ENCODE measurements at regions not wholly inside any gene's neighbourhood (a gene's known extent, or its start where the extent isn't known, plus 50 kb on each side); places are given as distances from the start of the nearest gene placed in this dataset.
A peak's percentile ranks its signal among the peaks of the same experiment; 100 is the strongest.

GRCh38 chr14:103186909-103187586, 63.8 kb downstream of the TNFAIP2 start (continued):
- TF ChIP-seq, protein P1, sequence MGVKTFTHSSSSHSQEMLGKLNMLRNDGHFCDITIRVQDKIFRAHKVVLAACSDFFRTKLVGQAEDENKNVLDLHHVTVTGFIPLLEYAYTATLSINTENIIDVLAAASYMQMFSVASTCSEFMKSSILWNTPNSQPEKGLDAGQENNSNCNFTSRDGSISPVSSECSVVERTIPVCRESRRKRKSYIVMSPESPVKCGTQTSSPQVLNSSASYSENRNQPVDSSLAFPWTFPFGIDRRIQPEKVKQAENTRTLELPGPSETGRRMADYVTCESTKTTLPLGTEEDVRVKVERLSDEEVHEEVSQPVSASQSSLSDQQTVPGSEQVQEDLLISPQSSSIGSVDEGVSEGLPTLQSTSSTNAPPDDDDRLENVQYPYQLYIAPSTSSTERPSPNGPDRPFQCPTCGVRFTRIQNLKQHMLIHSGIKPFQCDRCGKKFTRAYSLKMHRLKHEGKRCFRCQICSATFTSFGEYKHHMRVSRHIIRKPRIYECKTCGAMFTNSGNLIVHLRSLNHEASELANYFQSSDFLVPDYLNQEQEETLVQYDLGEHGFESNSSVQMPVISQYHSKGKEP (CRISPR knock-in tag; IDR thresholded peaks at IDR 0.05), result no peak
- TF ChIP-seq KDM6A (CRISPR knock-in tag; IDR thresholded peaks at IDR 0.05; ENCODE audit: low read depth) (peak; percentile 60; the same call in 1 of the 2 replicates), NR2C2 (CRISPR knock-in tag; IDR thresholded peaks at IDR 0.05; ENCODE audit: borderline replicate concordance) (no peak), SMC3 (IDR thresholded peaks at IDR 0.05; ENCODE audit: low read length) (no peak), PHF20 (CRISPR knock-in tag; IDR thresholded peaks at IDR 0.05) (no peak), ZFP36L2 (CRISPR knock-in tag; IDR thresholded peaks at IDR 0.05) (no peak), ZSCAN25 (CRISPR knock-in tag; IDR thresholded peaks at IDR 0.05) (no peak), ZNF841 (CRISPR knock-in tag; IDR thresholded peaks at IDR 0.05; ENCODE audit: borderline replicate concordance) (no peak), HNF4G (IDR thresholded peaks at IDR 0.05; ENCODE audit: borderline replicate concordance, low read depth, low read length) (peak; percentile 62), HNF4G (CRISPR knock-in tag; IDR thresholded peaks at IDR 0.05; ENCODE audit: borderline replicate concordance, low read depth) (no peak; the same call in 1 of the 2 replicates), MYC (CRISPR knock-in tag; IDR thresholded peaks at IDR 0.05; ENCODE audit: borderline replicate concordance) (no peak), MEIS1 (CRISPR knock-in tag; IDR thresholded peaks at IDR 0.05; ENCODE audit: borderline replicate concordance) (peak; percentile 81; the same call in 1 of the 2 replicates), ZNF296 (CRISPR knock-in tag; conservative IDR thresholded peaks at IDR 0.05) (no peak), TMF1 (CRISPR knock-in tag; IDR thresholded peaks at IDR 0.05; ENCODE audit: low read depth) (no peak), NFIC (IDR thresholded peaks at IDR 0.05; ENCODE audit: low read length) (no peak), HNRNPLL (IDR thresholded peaks at IDR 0.05; ENCODE audit: low read depth, low read length, poor library complexity, severe bottlenecking) (no peak), REL (CRISPR knock-in tag; conservative IDR thresholded peaks at IDR 0.05) (no peak)
- TF ChIP-seq, protein P2, sequence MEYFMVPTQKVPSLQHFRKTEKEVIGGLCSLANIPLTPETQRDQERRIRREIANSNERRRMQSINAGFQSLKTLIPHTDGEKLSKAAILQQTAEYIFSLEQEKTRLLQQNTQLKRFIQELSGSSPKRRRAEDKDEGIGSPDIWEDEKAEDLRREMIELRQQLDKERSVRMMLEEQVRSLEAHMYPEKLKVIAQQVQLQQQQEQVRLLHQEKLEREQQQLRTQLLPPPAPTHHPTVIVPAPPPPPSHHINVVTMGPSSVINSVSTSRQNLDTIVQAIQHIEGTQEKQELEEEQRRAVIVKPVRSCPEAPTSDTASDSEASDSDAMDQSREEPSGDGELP (IDR thresholded peaks at IDR 0.05; ENCODE audit: borderline replicate concordance, low read depth), result peak; percentile 64; the same call in 1 of the 2 replicates
- TF ChIP-seq, protein P3, sequence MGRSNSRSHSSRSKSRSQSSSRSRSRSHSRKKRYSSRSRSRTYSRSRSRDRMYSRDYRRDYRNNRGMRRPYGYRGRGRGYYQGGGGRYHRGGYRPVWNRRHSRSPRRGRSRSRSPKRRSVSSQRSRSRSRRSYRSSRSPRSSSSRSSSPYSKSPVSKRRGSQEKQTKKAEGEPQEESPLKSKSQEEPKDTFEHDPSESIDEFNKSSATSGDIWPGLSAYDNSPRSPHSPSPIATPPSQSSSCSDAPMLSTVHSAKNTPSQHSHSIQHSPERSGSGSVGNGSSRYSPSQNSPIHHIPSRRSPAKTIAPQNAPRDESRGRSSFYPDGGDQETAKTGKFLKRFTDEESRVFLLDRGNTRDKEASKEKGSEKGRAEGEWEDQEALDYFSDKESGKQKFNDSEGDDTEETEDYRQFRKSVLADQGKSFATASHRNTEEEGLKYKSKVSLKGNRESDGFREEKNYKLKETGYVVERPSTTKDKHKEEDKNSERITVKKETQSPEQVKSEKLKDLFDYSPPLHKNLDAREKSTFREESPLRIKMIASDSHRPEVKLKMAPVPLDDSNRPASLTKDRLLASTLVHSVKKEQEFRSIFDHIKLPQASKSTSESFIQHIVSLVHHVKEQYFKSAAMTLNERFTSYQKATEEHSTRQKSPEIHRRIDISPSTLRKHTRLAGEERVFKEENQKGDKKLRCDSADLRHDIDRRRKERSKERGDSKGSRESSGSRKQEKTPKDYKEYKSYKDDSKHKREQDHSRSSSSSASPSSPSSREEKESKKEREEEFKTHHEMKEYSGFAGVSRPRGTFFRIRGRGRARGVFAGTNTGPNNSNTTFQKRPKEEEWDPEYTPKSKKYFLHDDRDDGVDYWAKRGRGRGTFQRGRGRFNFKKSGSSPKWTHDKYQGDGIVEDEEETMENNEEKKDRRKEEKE (IDR thresholded peaks at IDR 0.05), result no peak
- TF ChIP-seq, protein P4, sequence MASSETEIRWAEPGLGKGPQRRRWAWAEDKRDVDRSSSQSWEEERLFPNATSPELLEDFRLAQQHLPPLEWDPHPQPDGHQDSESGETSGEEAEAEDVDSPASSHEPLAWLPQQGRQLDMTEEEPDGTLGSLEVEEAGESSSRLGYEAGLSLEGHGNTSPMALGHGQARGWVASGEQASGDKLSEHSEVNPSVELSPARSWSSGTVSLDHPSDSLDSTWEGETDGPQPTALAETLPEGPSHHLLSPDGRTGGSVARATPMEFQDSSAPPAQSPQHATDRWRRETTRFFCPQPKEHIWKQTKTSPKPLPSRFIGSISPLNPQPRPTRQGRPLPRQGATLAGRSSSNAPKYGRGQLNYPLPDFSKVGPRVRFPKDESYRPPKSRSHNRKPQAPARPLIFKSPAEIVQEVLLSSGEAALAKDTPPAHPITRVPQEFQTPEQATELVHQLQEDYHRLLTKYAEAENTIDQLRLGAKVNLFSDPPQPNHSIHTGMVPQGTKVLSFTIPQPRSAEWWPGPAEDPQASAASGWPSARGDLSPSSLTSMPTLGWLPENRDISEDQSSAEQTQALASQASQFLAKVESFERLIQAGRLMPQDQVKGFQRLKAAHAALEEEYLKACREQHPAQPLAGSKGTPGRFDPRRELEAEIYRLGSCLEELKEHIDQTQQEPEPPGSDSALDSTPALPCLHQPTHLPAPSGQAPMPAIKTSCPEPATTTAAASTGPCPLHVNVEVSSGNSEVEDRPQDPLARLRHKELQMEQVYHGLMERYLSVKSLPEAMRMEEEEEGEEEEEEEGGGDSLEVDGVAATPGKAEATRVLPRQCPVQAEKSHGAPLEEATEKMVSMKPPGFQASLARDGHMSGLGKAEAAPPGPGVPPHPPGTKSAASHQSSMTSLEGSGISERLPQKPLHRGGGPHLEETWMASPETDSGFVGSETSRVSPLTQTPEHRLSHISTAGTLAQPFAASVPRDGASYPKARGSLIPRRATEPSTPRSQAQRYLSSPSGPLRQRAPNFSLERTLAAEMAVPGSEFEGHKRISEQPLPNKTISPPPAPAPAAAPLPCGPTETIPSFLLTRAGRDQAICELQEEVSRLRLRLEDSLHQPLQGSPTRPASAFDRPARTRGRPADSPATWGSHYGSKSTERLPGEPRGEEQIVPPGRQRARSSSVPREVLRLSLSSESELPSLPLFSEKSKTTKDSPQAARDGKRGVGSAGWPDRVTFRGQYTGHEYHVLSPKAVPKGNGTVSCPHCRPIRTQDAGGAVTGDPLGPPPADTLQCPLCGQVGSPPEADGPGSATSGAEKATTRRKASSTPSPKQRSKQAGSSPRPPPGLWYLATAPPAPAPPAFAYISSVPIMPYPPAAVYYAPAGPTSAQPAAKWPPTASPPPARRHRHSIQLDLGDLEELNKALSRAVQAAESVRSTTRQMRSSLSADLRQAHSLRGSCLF (CRISPR knock-in tag; IDR thresholded peaks at IDR 0.05; ENCODE audit: borderline replicate concordance), result no peak

Data from HepG2 (cell line).